ENCODE measurements at regions not wholly inside any gene's neighbourhood (a gene's known extent, or its start where the extent isn't known, plus 50 kb on each side); places are given as distances from the start of the nearest gene placed in this dataset.

DNA sequence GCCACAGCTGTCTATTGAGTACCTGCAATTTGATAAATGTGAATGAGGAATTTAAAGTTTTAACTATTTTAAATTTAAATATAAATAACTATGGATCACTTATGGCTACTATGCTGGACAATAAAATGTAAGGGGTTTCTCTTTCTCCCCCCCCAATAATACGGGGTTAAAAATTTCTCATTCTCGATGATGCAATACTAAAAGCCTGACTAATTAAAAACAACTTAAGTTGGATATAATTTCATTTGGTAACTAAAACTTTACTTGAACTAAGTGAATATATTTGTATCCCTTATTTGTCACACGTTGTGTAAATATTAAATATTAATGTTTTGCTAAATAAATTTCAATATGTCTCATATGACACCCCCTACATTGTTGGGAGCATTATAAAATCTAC is 297.3 kb downstream of the GRB14 start:
- no peaks in the 10 kb centered on the region for H3K4me1 ChIP-seq (ENCODE audit: low read length)
- H2AFZ ChIP-seq (ENCODE audit: low read depth, low read length) = no peak overlapping the region
- H3K27me3 ChIP-seq (ENCODE audit: low read depth, low read length) = no peaks in the 10 kb centered on the region
- H3K27ac ChIP-seq (ENCODE audit: low read length) = no peak overlapping the region
- no peaks in the 10 kb centered on the region for H3K79me2 ChIP-seq (ENCODE audit: low read length)
- H3K36me3 ChIP-seq (replicated peaks; ENCODE audit: low read depth, low read length) = no peaks in the 10 kb centered on the region
- no peak overlapping the region for H3K4me3 ChIP-seq (ENCODE audit: low read length)
- H3K9me3 ChIP-seq (ENCODE audit: insufficient read depth, low read length) = no peaks in the 10 kb centered on the region
- no peak for TF ChIP-seq EZH2phosphoT487 (IDR thresholded peaks at IDR 0.05; ENCODE audit: low read depth)
- TF ChIP-seq, protein P1, sequence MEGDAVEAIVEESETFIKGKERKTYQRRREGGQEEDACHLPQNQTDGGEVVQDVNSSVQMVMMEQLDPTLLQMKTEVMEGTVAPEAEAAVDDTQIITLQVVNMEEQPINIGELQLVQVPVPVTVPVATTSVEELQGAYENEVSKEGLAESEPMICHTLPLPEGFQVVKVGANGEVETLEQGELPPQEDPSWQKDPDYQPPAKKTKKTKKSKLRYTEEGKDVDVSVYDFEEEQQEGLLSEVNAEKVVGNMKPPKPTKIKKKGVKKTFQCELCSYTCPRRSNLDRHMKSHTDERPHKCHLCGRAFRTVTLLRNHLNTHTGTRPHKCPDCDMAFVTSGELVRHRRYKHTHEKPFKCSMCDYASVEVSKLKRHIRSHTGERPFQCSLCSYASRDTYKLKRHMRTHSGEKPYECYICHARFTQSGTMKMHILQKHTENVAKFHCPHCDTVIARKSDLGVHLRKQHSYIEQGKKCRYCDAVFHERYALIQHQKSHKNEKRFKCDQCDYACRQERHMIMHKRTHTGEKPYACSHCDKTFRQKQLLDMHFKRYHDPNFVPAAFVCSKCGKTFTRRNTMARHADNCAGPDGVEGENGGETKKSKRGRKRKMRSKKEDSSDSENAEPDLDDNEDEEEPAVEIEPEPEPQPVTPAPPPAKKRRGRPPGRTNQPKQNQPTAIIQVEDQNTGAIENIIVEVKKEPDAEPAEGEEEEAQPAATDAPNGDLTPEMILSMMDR (IDR thresholded peaks at IDR 0.05; ENCODE audit: low read depth, low read length) = no peak
- H4K20me1 ChIP-seq (ENCODE audit: insufficient read depth, low read length) = no peaks in the 10 kb centered on the region
- H3K9ac ChIP-seq (ENCODE audit: low read length) = no peak overlapping the region
- no peak overlapping the region for H3K4me2 ChIP-seq (ENCODE audit: low read length)

DNA sequence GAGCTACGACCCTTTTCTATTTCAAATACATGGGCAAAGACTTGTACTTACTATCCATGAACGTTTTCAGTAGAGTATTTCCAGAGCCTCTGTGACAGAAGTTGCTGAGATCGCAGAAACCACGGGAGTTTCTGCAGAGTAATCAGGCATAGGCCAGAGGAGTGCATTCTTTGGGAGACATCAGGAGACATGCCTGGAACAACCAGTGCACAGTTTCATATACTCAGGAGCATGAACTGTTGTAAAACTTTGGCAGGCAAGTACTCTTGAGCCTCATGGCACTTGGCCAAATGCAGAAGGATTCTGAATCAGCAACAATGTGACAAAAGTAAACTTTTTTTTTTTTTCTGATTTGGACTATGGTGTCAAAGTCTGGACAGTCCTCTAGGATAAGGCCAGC is 307.1 kb downstream of the GRB14 start:
- no peak overlapping the region for H3K27ac ChIP-seq (ENCODE audit: low read length)
- H3K4me2 ChIP-seq (ENCODE audit: low read length) = no peak overlapping the region
- H2AFZ ChIP-seq (ENCODE audit: low read depth, low read length) = no peak overlapping the region
- no peaks in the 10 kb centered on the region for H3K27me3 ChIP-seq (ENCODE audit: low read depth, low read length)
- no peaks in the 10 kb centered on the region for H3K9me3 ChIP-seq (ENCODE audit: insufficient read depth, low read length)
- no peaks in the 10 kb centered on the region for H3K4me1 ChIP-seq (ENCODE audit: low read length)
- no peak for TF ChIP-seq EZH2phosphoT487 (IDR thresholded peaks at IDR 0.05; ENCODE audit: low read depth)
- TF ChIP-seq, protein P1 (IDR thresholded peaks at IDR 0.05; ENCODE audit: low read depth, low read length) = no peak
- H4K20me1 ChIP-seq (ENCODE audit: insufficient read depth, low read length) = no peaks in the 10 kb centered on the region
- no peaks in the 10 kb centered on the region for H3K36me3 ChIP-seq (replicated peaks; ENCODE audit: low read depth, low read length)
- H3K9ac ChIP-seq (ENCODE audit: low read length) = no peak overlapping the region
- H3K4me3 ChIP-seq (ENCODE audit: low read length) = no peak overlapping the region
- no peaks in the 10 kb centered on the region for H3K79me2 ChIP-seq (ENCODE audit: low read length)

DNA sequence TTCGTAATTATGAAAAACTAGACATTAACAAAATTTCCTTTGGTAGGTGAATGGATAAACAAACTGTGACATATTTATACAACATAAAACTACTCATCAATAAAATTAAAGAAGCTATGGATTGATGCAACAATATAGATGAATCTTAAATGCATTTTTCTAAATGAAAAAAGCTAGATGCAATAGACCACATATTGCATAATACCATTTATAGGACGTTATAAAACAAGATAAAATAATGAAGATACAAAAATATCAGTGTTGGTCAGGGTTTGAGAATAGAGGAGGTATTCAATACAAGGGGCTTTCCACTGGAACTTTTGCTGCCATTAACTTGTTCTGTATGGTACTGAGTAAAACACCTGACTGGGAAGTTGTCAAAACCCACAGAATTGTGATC is 314.4 kb downstream of the GRB14 start:
- no peak overlapping the region for H2AFZ ChIP-seq (ENCODE audit: low read depth, low read length)
- no peak overlapping the region for H3K4me3 ChIP-seq (ENCODE audit: low read length)
- no peak overlapping the region for H3K4me2 ChIP-seq (ENCODE audit: low read length)
- H4K20me1 ChIP-seq (ENCODE audit: insufficient read depth, low read length) = no peaks in the 10 kb centered on the region
- H3K9ac ChIP-seq (ENCODE audit: low read length) = no peak overlapping the region
- H3K9me3 ChIP-seq (ENCODE audit: insufficient read depth, low read length) = no peaks in the 10 kb centered on the region
- no peaks in the 10 kb centered on the region for H3K27me3 ChIP-seq (ENCODE audit: low read depth, low read length)
- no peaks in the 10 kb centered on the region for H3K36me3 ChIP-seq (replicated peaks; ENCODE audit: low read depth, low read length)
- H3K4me1 ChIP-seq (ENCODE audit: low read length) = no peaks in the 10 kb centered on the region
- no peak overlapping the region for H3K27ac ChIP-seq (ENCODE audit: low read length)
- no peak for TF ChIP-seq EZH2phosphoT487 (IDR thresholded peaks at IDR 0.05; ENCODE audit: low read depth)
- TF ChIP-seq, protein P1 (IDR thresholded peaks at IDR 0.05; ENCODE audit: low read depth, low read length) = no peak
- no peaks in the 10 kb centered on the region for H3K79me2 ChIP-seq (ENCODE audit: low read length)

DNA sequence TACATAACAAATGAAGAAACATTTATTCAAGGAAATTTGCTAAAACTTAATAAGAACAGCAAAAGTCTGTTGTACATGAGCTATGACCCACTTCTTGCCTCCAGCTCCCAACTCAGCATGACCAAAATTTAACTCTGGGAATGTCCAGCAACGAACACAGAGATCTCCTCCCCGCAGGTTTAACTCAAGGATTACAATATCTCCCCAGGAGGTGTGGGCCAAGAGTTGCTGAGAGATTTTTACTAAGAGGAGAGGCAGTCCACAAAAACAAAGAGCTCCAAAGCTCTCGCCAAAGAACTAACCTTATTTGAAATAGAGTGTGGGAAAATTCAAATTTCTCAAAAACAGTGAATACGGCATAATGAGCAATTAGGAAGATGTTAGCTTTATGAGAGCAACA is 318.5 kb downstream of the GRB14 start:
- H3K4me1 ChIP-seq (ENCODE audit: low read length) = no peaks in the 10 kb centered on the region
- H3K36me3 ChIP-seq (replicated peaks; ENCODE audit: low read depth, low read length) = no peaks in the 10 kb centered on the region
- H3K4me3 ChIP-seq (ENCODE audit: low read length) = no peak overlapping the region
- no peaks in the 10 kb centered on the region for H3K27me3 ChIP-seq (ENCODE audit: low read depth, low read length)
- no peaks in the 10 kb centered on the region for H3K9me3 ChIP-seq (ENCODE audit: insufficient read depth, low read length)
- H3K79me2 ChIP-seq (ENCODE audit: low read length) = no peaks in the 10 kb centered on the region
- H3K9ac ChIP-seq (ENCODE audit: low read length) = no peak overlapping the region
- no peaks in the 10 kb centered on the region for H4K20me1 ChIP-seq (ENCODE audit: insufficient read depth, low read length)
- no peak overlapping the region for H2AFZ ChIP-seq (ENCODE audit: low read depth, low read length)
- H3K4me2 ChIP-seq (ENCODE audit: low read length) = no peak overlapping the region
- no peak overlapping the region for H3K27ac ChIP-seq (ENCODE audit: low read length)
- TF ChIP-seq, protein P1 (IDR thresholded peaks at IDR 0.05; ENCODE audit: low read depth, low read length) = no peak
- no peak for TF ChIP-seq EZH2phosphoT487 (IDR thresholded peaks at IDR 0.05; ENCODE audit: low read depth)
